AG20443 (cell line): ENCODE measurements at regions not wholly inside any gene's neighbourhood (a gene's known extent, or its start where the extent isn't known, plus 50 kb on each side); places are given as distances from the start of the nearest gene placed in this dataset.
"Not testable (repeated sequence)": the region's sequence is repeated elsewhere in the genome, so short reads cannot be mapped to it uniquely, and the experiment has no call there.

Source experiments
- DNase-seq: peaks from one replicate; pipeline ENCODE4 v3.0.0; 2012; ENCODE audit warnings: low spot score, mixed read lengths

DNA sequence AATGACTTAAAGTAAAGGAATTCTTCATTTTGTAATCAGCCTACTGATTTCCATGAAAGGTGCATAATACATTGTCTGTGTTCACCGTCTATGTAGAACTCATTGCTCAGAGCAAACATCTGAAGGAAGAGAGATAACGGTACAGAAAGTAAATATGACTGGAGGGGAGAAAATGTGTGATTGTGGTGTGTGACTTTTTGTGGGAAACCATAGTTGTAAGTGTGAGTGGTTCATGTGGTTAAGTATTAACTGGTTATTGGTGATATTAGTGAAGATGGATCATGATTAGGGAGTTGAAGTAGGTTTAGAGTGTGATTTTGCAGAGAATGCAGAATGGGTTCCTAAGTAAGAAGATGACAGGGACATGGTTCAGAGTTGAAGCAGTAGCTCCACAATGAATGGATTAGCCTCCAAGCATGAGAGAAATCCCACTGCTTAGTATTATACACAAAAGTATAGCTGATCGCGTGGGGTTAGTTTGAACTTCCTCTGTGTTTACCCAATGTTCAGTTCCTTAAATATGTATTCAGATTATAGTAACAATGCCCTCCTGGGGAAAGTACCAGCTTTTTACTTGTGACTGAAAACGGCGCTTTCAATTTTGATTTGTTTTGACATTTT, 368.9 kb downstream of the UTRN start:
- no peak for DNase-seq

DNA sequence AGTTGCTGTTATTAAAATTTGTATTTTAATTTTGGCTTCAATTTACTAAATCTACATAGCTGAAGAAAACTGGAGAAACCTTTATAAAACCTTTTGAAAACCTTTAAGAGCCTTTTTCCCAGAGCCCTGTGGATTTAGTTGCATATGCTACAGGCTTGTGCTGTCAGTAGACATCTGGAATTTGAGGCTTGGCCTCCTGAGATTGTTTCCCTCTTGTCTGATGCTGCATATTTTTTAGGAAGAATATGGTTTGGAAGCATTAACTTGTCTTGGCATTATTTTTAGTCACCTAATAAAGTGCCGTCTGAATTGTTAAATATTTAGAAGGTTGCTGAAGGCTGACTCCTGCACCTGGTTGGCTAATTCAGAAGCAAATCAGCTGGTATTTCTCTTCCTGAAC, 369.4 kb downstream of the UTRN start:
- no peak for DNase-seq

DNA sequence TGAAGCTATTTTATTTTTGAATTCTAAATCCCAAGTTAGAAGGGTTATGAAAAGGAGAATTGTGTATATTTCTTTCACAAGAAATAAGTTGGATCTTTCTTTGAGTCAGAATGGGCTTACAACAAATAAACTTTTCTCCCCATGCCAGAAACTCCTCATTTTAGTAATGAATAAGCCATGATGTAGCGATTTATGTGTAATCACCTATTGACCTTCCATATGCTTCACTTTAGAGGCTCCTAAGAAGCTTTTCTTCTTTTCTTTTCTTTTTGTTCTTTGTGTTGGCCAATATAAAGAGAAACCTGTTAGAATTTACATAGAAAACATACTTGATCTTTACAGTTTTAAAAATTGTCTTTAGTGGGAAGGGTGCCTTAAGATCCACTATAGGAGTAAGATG, 370.2 kb downstream of the UTRN start:
- DNase-seq = no peak

DNA sequence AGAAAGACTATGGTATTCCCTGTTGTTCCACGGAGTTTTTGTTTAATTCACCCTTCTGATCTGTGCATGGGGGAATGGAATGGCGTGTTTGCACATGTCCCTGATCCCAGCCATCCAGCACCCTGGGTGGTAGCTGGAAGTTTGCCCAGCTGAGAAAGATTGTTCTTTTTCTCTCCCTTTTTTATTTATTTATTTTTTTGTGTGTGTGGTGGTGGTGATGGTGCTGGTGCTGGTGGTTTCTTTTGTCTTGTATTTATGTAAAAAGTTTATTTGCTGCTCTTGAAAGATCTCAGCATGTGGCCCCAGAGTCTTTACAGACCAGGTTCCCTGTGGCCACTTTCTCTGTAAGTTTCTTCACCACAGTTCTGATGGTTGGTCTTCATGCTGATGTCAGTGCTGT, 372.6 kb downstream of the UTRN start:
- no peak for DNase-seq

DNA sequence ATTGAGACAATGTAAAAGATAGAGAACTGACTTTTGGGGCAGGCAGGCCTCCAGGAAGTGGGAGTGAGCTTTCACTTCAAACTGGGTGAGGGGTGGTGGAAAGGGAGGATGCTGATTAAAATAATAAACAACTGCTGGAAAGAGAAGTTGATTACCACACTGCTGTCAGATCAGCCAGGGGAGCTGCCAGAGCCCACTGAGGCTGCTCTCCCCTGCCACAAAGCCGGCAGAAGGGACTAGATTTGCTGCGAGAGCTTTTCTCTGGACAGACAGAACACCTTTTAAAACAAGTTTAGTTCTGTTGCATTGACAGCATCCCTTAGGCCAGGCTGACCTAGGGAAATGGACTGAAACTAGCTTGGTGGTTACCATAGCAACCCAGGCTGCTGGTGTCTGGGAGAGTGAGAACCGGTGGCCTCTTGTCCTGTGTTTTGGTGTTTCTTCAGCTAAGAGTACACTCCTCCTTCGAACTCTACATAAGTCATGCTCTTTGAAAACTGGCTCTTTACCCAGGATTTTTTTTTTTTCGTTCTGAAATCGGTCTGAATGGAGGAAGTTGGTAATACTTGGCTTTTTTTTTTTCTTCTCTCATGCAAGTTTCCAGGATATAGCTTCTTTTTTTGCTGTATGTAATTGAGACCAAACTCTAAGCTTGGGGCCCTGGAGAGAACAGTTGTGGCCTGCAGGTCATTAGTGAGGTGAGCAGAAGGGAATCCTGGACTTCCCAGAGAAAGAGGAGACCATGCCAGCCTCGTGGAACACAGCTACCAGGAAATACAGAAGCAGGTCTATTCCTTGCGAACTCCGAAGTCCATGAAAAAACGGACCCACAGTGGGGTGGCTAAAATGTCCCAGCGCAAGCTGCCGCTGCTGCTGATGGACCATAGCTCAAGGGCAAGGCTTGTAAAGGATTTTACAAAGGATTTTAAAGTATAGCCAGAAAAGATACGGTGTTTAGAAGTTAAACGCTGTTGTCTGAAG, 374.4 kb downstream of the UTRN start:
- DNase-seq = peak; percentile 33

DNA sequence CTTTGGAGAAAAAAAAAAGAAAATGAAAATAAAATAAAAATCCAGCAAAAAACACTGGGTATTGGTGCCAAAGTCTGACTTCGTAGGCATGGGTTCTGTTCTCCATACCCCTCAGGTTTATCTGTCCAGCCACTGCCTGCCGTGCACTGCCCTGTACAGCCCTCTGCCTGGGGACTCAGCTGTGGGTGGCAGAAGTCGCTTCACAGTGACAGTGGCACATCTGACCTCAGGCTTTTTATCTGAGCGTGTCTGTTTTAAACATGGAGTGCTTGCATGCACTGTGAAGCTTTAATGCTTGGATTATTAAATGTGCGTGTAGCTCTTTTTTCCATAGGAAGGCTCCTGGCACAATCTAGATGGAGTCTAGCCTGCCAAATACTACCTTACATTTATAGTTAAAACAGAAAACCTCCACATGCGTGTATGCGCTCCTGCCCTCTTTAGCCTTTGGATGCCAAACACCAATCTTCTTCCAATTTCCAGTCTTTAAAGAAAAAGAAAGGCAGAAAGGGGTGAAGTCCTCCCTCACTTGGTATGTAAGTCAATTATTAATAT, 375.5 kb downstream of the UTRN start:
- no peak for DNase-seq

- DNase-seq = peak; percentile 17
Measured at GRCh38 chr6:144661116-144661806, 376.1 kb downstream of the UTRN start.

GRCh38 chr6:144662812-144663365, 377.8 kb downstream of the UTRN start:
- no peak for DNase-seq

DNA sequence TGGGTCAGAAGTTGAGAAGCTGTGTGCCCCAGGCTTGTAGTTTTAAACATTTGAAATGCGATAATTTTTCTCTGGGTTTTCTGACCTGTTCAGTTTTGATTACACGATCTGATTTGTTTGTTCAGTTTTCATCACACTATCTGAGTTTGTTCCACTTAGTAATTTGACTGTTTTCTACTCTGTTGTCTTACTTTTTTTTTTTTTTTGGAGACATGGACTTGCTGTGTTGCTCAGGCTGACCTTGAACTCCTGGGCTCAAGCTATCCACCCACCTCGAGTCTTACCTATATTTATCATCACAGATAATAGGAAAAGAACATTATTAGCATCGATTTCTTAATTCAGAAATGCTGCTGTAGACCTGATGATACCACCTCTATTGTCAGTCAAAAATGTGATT, 379.1 kb downstream of the UTRN start:
- DNase-seq = no peak

DNA sequence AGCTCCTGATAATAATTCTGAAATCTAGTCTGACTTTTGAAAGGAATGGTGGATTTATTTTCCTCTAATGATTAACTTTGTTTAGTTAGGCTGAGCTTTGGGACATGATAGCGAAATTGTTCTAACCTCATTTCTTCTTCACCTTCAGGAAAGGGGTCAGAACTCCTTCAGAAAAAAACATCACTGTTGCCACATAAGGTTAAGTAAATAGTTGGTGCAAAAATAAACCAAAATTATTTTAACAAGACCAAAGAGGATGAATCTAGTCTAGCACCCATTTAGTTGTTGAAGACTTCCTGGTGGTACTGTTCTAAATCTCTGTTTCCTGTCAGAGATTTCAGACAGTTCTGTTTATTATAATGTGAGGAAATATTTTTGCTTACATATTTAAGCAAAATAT, 379.8 kb downstream of the UTRN start:
- no peak for DNase-seq

- DNase-seq = no peak
Measured at GRCh38 chr6:144665932-144666450, 380.9 kb downstream of the UTRN start.

- no peak for DNase-seq
Measured at GRCh38 chr6:144666781-144667180, 381.6 kb downstream of the UTRN start.

DNA sequence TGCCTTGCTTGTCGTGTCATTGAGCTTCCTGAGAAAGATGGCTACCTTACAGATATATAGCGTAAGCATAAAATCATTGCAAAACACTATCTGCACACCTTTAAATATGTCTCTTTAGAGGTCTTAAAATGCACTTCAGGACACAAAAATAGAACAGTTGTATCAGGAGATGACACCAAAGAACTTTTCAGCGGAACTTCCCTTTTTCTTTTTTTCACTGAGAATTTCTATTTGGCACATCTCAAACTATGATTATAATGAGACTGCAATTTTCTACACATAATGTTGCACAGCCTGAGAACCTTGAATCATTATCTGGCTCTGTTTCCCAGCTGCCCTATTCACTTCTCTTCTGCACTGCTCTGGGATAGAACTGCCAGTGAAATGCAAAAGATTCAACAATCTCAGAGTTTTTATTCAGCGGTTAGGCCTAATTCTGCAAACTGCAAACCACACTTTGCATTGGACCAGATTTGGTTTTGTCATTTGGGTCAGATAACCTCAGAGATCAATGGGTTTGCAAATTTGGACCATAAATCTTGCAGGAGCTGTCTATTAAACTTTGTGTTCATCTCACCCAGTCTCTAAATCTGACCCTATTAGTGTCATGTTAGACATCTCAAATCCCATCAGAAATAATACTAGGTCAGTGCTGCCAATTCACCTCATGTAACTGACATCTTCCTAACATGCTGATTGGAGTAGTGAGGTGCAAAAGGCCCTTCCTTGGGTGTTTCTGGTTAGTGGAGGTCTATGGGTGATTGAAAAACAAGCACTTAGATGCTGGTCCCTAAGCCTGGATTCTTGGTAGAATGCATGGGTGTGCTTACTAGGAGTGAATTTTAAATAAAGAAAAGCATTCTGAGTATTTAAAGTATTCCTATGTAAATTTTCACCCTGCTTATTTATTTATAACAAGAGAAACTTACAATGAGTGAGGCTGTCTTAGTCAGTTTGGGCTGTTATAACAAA, 382.7 kb downstream of the UTRN start:
- DNase-seq = no peak

- not testable (repeated sequence) for DNase-seq
Measured at GRCh38 chr6:144670259-144670658, 385.1 kb downstream of the UTRN start.

GRCh38 chr6:144673807-144674206, 388.7 kb downstream of the UTRN start:
- DNase-seq = no peak

DNA sequence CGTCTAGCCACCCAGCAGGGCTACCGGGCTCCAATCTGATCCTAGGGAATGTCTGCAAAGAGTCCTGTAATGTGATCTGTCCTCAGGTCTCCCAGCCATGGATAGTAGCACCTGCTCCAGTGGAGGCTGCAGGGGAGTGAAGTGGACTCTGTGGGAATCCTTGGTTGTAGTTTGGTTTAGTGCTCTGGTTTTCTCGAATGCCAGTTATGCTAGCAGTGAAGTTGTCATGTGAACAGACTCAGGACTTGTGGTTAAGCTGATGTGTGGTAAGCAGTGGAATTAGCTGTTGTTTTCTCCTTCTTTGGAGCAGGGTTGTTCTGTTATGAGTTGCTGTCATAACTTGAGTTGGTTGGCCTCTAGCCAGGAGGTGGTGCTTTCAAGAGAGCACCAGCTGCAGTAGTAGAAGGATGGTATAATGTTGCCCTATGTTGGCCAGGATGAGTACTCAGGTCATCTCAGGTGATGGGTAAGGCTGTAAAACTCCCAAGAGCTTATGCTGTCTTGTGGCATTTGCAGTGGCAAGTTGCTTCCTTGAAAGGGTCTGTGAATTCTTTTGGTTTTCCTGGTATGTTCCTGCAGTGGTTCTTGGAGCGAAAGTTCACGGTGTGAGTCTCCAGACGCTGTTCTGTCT, 390.2 kb downstream of the UTRN start:
- no peak for DNase-seq

GRCh38 chr6:144676310-144676709, 391.2 kb downstream of the UTRN start:
- not testable (repeated sequence) for DNase-seq

DNA sequence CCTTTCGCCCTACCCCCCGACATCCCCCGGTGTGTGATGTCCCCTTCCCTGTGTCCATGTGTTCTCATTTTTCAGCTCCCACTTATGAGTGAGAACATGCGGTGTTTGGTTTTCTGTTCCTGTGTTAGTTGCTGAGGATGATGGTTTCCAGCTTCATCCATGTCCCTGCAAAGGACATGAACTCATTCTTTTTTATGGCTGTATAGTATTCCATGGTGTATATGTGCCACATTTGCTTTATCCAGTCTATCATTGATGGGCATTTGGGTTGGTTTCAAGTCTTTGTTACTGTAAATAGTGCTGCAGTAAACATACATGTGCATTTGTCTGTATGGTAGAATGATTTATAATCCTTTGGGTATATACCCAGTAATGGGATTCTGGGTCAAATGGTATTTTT, 392.1 kb downstream of the UTRN start:
- not testable (repeated sequence) for DNase-seq

DNA sequence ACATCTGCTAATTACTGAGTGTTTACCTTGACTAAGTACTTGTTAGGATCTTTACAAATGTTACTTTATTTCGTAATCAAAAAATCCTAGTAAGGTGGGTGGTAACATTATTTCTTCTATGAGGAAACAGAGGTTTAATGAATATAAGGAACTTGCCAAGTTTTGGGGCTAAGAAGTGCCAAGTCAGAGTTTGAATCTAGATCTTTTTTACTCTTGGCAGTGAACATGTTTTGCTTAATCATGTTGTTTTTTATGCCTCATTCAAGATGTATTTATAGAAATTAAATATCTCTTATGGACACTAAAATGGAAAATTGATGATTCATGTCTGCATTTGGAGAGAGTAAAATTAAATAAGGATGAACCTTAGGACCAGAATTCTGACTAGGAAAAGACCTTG, 393.7 kb downstream of the UTRN start:
- DNase-seq = peak; percentile 44

- no peak for DNase-seq
Measured at GRCh38 chr6:144681334-144681733, 396.2 kb downstream of the UTRN start.
